CD14-positive monocyte (primary cell): ENCODE measurements at regions not wholly inside any gene's neighbourhood (a gene's known extent, or its start where the extent isn't known, plus 50 kb on each side); places are given as distances from the start of the nearest gene placed in this dataset.

Source experiments
- DNase-seq, 3 donors: peaks; one replicate each; pipeline ENCODE4 v3.0.0-alpha.2; 2011 to 2022
- H2AFZ ChIP-seq: 2 replicates; pipeline ENCODE4 v1.6.0; 2012; ENCODE audit warnings: mild to moderate bottlenecking, low read depth, low read length, inconsistent platforms; ENCODE audit not compliant: insufficient read depth, poor library complexity, severe bottlenecking
- H3K27ac ChIP-seq, 2 donors: 1 replicate in 1 of 2; 2 replicates in 1 of 2; pipeline ENCODE4 v1.5.1; 2012 to 2013; ENCODE audit warnings: low read length in 2 of 2, control low read depth in 1 of 2, inconsistent platforms in 1 of 2, low read depth in 1 of 2, mild to moderate bottlenecking in 1 of 2
- H3K27me3 ChIP-seq, 2 donors: one replicate each; pipeline versions ENCODE4 v1.6.0 to v1.6.1; 2011 to 2013; ENCODE audit warnings: low read length in 2 of 2; ENCODE audit not compliant: control insufficient read depth in 2 of 2, insufficient read depth in 2 of 2
- H3K36me3 ChIP-seq, 2 donors: replicated peaks in 1 of 2; 1 replicate in 1 of 2; 2 replicates in 1 of 2; pipeline versions ENCODE4 v1.5.1 to v1.6.1; 2012 to 2013; ENCODE audit warnings: low read length in 2 of 2, control low read depth in 1 of 2, inconsistent platforms in 1 of 2, mild to moderate bottlenecking in 1 of 2; ENCODE audit not compliant: insufficient read depth in 2 of 2, control insufficient read depth in 1 of 2
- H3K4me1 ChIP-seq, 2 donors: 1 replicate in 1 of 2; 2 replicates in 1 of 2; pipeline versions ENCODE4 v1.5.1 to v1.6.1; 2012 to 2013; ENCODE audit warnings: low read length in 2 of 2, control low read depth in 1 of 2, inconsistent platforms in 1 of 2, mild to moderate bottlenecking in 1 of 2, moderate library complexity in 1 of 2; ENCODE audit not compliant: insufficient read depth in 2 of 2, control insufficient read depth in 1 of 2
- H3K4me2 ChIP-seq: replicated peaks from 2 replicates; pipeline ENCODE3; 2012; ENCODE audit warnings: low read length, moderate library complexity, mild to moderate bottlenecking; ENCODE audit not compliant: poor library complexity, severe bottlenecking; ENCODE audit errors: extremely low read depth
- H3K4me3 ChIP-seq, 3 experiments: fragments of 200-600 bp in 1 of 3; sonication (generic) in 1 of 3; replicated peaks in 1 of 3; 1 replicate in 2 of 3; 2 replicates in 1 of 3; pipeline ENCODE4 v1.5.1; 2011 to 2013; ENCODE audit warnings: low read length in 3 of 3, mild to moderate bottlenecking in 3 of 3, control low read depth in 2 of 3, low read depth in 2 of 3, inconsistent platforms in 1 of 3, moderate library complexity in 1 of 3
- H3K79me2 ChIP-seq: 2 replicates; pipeline ENCODE4 v1.6.0; 2012; ENCODE audit warnings: mild to moderate bottlenecking, control low read depth, inconsistent platforms, low read length, moderate library complexity; ENCODE audit not compliant: insufficient read depth
- H3K9ac ChIP-seq: 2 replicates; pipeline ENCODE4 v1.6.0; 2017; ENCODE audit warnings: low read length, mild to moderate bottlenecking; ENCODE audit not compliant: insufficient read depth, poor library complexity, severe bottlenecking
- H3K9me3 ChIP-seq, 2 donors: replicated peaks in 1 of 2; 1 replicate in 1 of 2; 2 replicates in 1 of 2; pipeline versions ENCODE4 v1.5.1 to v1.6.1; 2012 to 2013; ENCODE audit warnings: low read length in 2 of 2, control low read depth in 1 of 2; ENCODE audit not compliant: control insufficient read depth in 1 of 2, insufficient read depth in 1 of 2
- H4K20me1 ChIP-seq: 2 replicates; pipeline ENCODE4 v1.6.0; 2012; ENCODE audit warnings: mild to moderate bottlenecking, low read length, control low read depth, moderate library complexity; ENCODE audit not compliant: insufficient read depth
- H3K27ac Mint-ChIP-seq, 7 donors: one replicate each; pipeline ENCODE4 v1.8.0; 2020; ENCODE audit warnings: mild to moderate bottlenecking in 7 of 7, mixed read lengths in 7 of 7, moderate library complexity in 6 of 7, inconsistent platforms in 2 of 7
- H3K27me3 Mint-ChIP-seq, 3 donors: one replicate each; pipeline ENCODE4 v1.8.0; 2021 to 2022; ENCODE audit warnings: low read depth in 3 of 3, mild to moderate bottlenecking in 3 of 3, mixed read lengths in 3 of 3, moderate library complexity in 3 of 3, inconsistent platforms in 1 of 3
- H3K36me3 Mint-ChIP-seq, 2 donors: one replicate each; pipeline ENCODE4 v1.8.0; 2020; ENCODE audit warnings: mixed read lengths in 2 of 2, inconsistent platforms in 1 of 2, mild to moderate bottlenecking in 1 of 2
- H3K4me1 Mint-ChIP-seq: one replicate; pipeline ENCODE4 v1.8.0; 2020; ENCODE audit warnings: mild to moderate bottlenecking, mixed read lengths
- H3K4me3 Mint-ChIP-seq, 2 donors: one replicate each; pipeline ENCODE4 v1.8.0; 2020; ENCODE audit warnings: mild to moderate bottlenecking in 2 of 2, mixed read lengths in 2 of 2, moderate library complexity in 1 of 2
- H3K9me3 Mint-ChIP-seq, 7 donors: one replicate each; pipeline ENCODE4 v1.8.0; 2020 to 2022; ENCODE audit warnings: mixed read lengths in 7 of 7, mild to moderate bottlenecking in 6 of 7, moderate library complexity in 6 of 7, inconsistent platforms in 2 of 7
- WGBS: methylation state at CpG from one replicate; pipeline ENCODE4 v1.1.5; 2013; ENCODE audit warnings: missing lambda C conversion rate; ENCODE audit not compliant: insufficient coverage; 5-methylcytosine and 5-hydroxymethylcytosine counted together
- intact Hi-C, 2 donors: fragments of 100-400 bp; cut with micrococcal nuclease; formaldehyde crosslinking; loops; one replicate each; pipeline versions ENCODE4 v1.15.0 to v1.15.1; 2023
- TF ChIP-seq, protein P1 (sequence below): fragments of 200-600 bp; IDR thresholded peaks from one replicate; pipeline ENCODE4 v1.8.0; 2022; ENCODE audit warnings: antibody characterized with exemption, mild to moderate bottlenecking

DNA sequence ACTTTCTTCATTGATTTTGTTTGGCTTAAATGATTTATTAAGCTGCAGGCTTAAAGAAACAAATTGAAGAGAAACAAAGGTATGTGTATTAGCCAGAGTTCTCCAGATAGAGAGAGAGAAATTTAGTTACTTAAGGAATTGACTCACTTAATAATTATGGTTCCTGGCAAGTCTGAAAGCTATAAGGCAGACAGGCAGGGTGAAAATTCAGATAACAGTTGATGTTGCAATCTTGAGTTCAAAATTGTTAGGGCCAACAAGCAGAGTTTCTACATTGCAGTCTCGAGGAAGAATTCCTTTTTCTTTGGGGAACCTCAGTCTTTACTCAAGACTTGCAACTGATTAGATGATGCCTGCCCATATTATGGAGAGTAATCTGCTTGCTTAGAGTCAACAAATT, 593.5 kb downstream of the ADCYAP1 start:
- Histone ChIP-seq H3K9ac (no peak overlapping the region), H3K4me2 (no peak overlapping the region), H3K36me3 (no peaks in the 10 kb centered on the region), H3K27ac (no peak overlapping the region), H3K4me3 (no peak overlapping the region), H3K4me1 (no peaks in the 10 kb centered on the region), H3K79me2 (no peaks in the 10 kb centered on the region), H2AFZ (no peak overlapping the region), H3K27me3 (no peaks in the 10 kb centered on the region), H3K9me3 (peaks cover 0 to 17% of the 10 kb centered on the region in 2 donors), H4K20me1 (no peaks in the 10 kb centered on the region)
- Mint-ChIP-seq H3K27ac (no peak overlapping the region), H3K4me3 (no peak overlapping the region), H3K36me3 (no peaks in the 10 kb centered on the region), H3K27me3 (peaks cover 0 to 3% (median 3%) of the 10 kb centered on the region in 3 donors), H3K9me3 (peaks cover 0 to 6% (median 2%) of the 10 kb centered on the region in 7 donors), H3K4me1 (no peaks in the 10 kb centered on the region)
- intact Hi-C loops, result no loop called here
- TF ChIP-seq, protein P1, sequence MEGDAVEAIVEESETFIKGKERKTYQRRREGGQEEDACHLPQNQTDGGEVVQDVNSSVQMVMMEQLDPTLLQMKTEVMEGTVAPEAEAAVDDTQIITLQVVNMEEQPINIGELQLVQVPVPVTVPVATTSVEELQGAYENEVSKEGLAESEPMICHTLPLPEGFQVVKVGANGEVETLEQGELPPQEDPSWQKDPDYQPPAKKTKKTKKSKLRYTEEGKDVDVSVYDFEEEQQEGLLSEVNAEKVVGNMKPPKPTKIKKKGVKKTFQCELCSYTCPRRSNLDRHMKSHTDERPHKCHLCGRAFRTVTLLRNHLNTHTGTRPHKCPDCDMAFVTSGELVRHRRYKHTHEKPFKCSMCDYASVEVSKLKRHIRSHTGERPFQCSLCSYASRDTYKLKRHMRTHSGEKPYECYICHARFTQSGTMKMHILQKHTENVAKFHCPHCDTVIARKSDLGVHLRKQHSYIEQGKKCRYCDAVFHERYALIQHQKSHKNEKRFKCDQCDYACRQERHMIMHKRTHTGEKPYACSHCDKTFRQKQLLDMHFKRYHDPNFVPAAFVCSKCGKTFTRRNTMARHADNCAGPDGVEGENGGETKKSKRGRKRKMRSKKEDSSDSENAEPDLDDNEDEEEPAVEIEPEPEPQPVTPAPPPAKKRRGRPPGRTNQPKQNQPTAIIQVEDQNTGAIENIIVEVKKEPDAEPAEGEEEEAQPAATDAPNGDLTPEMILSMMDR, result no peak
- DNase-seq, result no peak
- WGBS, result no CpG with 5 or more reads among the region's 1 CpG

DNA sequence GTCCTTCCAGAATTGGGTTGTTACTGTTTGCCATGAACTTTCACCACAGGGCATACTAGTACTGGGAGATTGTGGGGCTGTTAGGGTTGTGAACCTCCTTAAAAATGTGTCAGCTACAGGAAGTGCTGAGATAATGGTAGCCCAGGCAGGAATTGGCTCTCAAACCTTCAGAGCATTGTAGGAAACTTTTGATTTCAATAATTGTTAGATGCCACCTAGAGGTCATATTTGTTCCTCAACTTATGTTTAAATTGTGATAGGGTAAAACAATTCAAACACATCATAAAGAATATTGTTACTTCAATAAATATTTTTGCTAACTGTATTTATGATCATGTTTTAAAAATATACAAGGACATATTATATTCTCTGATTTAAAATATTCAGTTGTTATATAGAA, 594.6 kb downstream of the ADCYAP1 start:
- peaks cover 0 to 17% of the 10 kb centered on the region in 2 donors for H3K9me3 ChIP-seq
- intact Hi-C loops, result no loop called here
- no peaks in the 10 kb centered on the region for H3K36me3 ChIP-seq
- Mint-ChIP-seq H3K9me3 (peaks cover 0 to 6% (median 2%) of the 10 kb centered on the region in 7 donors), H3K36me3 (no peaks in the 10 kb centered on the region), H3K27ac (no peak overlapping the region), H3K4me1 (no peaks in the 10 kb centered on the region), H3K4me3 (no peak overlapping the region), H3K27me3 (peaks cover 0 to 5% (median 3%) of the 10 kb centered on the region in 3 donors)
- no peak overlapping the region for H3K4me3 ChIP-seq
- no peaks in the 10 kb centered on the region for H3K4me1 ChIP-seq
- H2AFZ ChIP-seq, result no peak overlapping the region
- H3K27ac ChIP-seq, result no peak overlapping the region
- DNase-seq, result no peak
- H3K79me2 ChIP-seq, result no peaks in the 10 kb centered on the region
- H3K27me3 ChIP-seq, result no peaks in the 10 kb centered on the region
- H4K20me1 ChIP-seq, result no peaks in the 10 kb centered on the region
- TF ChIP-seq, protein P1, result no peak
- no peak overlapping the region for H3K9ac ChIP-seq
- H3K4me2 ChIP-seq, result no peak overlapping the region
